SIG-M5 (cell line): ENCODE measurements at regions not wholly inside any gene's neighbourhood (a gene's known extent, or its start where the extent isn't known, plus 50 kb on each side); places are given as distances from the start of the nearest gene placed in this dataset.
A peak's percentile ranks its signal among the peaks of the same experiment; 100 is the strongest.
"Not testable (repeated sequence)": the region's sequence is repeated elsewhere in the genome, so short reads cannot be mapped to it uniquely, and the experiment has no call there.

ENCODE experiments used
- DNase-seq: peaks from one replicate; lab custom pipeline; 2025; lab: John Stamatoyannopoulos, UW

DNA sequence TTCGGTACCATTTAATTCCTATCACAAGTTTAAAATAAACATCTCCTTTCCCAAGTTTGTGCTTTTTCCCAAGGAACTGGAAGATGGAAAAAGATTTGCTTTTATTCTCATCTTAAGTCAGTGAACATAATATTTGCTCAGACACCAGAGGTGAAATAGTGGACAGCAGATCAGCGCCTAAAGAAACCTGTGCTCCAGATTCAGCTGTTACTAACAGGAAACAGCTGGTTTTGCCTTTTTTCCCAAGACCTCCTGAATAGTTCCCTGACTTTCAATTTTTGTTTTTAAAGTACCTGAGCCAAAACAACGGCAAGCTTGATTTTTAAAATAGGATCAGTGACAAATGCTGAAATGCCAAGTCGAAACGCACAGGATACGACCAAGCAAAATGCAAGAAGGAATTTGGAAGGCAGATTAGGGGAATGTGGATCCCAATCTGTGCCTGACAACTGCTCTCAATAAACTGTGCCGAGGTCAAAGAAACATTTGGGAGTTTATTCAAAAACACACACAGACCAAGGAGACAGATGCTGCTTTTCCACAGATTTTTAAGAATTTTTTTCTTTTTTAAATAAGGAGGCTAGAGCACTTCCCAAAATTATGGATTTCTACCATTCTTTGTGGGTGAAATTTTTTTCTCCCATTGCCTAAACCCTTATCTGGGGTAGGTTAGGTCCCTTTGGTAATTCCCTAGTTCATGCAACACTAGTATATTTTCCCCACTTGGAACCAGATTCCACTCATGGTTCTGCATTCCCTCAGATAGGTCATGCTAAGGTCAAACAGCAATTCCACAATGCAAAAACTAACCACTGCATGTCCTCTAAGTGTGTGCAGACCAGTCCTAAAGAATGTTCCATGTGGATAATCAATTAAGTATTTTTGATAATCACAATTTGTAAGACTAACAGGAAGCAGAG is 121.5 kb upstream of the PDE1A start:
- no peak for DNase-seq

- DNase-seq, result no peak
Observed at GRCh38 chr2:182550234-182550633, 123.4 kb upstream of the PDE1A start.

DNA sequence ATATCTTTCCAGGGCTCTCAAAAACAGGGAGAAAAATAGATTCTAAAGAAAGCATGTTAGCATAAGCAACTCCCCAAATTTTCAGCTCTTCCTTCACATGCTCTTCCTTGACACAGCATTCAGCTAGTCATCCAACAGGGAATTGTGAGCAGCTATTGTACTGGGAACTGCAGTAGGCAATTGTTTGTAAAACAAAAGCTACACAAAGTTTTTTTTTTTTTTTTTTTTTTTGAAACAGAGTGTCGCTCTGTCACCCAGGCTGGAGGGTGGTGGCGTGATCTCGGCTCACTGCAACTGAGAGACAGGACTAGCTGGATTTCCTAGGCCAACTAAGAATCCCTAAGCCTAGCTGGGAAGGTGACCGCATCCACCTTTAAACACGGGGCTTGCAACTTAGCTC is 125.4 kb upstream of the PDE1A start:
- not testable (repeated sequence) for DNase-seq

- DNase-seq, result not testable (repeated sequence)
Observed at GRCh38 chr2:182552785-182553184, 125.9 kb upstream of the PDE1A start.

DNA sequence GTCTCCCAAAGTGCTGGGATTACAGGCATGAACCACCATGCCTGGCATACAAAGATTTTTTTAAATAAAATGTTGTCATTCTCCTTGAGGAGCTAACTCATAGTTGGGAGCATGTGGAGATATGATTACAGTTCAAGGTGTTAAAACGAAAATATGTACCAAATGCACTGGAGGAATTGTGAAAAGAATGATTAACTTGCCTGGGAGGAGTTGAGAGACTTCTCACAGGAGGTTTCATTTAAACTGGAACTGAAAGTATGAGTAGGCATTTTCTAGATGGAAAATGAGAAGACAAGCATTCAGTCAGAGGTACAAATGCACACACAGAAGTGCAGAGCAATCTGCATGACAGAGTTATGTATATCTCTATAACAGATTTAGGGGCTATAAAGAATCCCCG is 126.6 kb upstream of the PDE1A start:
- DNase-seq, result peak; percentile 3

DNA sequence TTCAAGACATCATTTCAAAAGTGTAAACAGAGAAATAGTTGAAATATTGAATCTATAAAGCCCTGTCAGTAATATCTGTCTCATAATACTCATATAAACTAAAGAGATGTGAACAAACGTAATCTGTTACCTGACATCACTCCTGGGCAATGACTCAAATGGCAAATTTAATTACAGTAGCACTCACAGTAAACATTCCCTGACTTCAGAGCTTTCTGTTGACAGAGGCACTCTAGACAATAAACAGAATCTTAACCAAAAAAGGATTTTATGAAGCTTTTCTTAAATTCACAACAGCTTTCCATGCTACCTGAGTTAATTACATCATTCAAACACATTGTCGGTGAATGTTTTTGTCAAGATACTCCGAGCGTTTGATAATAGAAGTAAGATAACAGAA is 128.1 kb upstream of the PDE1A start:
- DNase-seq, result no peak

DNA sequence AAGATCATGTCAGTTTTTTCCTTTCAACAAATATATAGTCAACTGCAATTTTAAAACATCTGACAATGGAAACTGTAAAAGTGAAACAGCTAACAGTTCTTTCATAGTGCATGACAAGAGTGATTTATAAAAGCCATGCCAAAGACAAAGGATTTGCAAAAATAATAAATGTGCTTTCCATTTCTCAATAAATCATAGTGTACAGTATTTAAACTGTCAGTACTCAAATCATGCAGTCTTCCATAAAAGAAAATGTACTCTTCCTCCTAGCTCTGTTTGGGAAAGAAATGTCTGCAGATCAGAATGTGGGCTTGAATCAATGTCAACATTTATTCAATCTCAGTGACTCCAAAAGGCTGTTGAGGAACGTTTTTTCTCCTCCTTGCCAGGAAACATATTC is 131.7 kb upstream of the PDE1A start:
- DNase-seq, result no peak

DNA sequence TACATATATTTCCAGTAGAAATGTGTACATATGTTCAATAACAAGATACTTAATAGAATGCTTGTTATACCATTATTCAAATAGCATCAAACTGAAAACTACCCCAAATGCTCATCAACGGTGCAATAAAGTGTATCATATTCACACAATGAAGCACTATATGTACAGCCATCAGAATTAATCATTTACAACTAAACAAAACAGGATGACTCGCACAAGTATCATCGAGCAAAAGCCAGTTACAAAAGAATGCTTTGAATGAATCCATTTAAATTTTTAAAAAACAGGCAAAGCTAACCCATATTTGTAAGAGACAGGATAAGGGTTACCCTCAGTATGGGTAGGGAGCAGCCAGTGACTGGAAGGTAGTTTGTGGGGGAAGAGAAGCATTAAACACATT is 132.8 kb upstream of the PDE1A start:
- no peak for DNase-seq

- no peak for DNase-seq
Observed at GRCh38 chr2:182565911-182566567, 139.2 kb upstream of the PDE1A start.

GRCh38 chr2:182573553-182573952 is 142.5 kb upstream of the DNAJC10 start:
- no peak for DNase-seq

GRCh38 chr2:182577816-182578215 is 138.2 kb upstream of the DNAJC10 start:
- no peak for DNase-seq

DNA sequence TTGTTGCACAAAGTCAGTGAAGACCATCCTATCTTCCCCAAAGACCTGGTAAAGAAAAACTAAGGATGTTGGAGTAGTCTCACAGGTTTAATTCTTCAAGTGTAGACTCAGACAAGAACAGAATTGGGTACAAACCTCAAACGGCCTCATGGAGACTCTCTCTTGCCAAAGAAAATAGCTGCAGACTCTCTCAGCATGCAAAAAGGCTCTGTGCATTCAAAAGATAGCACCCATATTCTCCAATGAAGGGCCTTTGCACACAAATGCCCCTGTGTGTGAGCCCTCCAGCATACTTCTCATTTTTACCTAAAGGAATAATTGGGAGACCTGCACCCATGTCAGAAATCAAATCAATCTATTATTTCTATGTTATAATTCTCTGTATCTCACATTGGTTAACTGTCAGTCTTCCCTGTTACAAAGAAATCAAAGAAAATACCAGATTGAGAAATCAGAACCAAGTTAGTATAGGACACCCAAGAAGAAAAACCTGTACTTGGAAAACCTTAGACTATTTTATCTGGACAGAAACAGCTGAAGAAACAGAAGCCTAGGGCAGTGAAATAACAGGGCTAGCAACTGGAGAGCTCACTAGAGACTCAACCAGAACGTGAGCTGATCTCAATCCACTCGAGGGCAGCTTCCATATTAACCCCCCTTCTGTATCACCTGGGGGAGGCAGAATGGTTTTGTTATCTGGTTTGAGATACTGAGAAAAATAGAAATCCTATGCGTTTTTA is 134.7 kb upstream of the DNAJC10 start:
- DNase-seq, result no peak

- no peak for DNase-seq
Observed at GRCh38 chr2:182584462-182584861, 131.6 kb upstream of the DNAJC10 start.

- DNase-seq, result no peak
Observed at GRCh38 chr2:182585001-182585400, 131.1 kb upstream of the DNAJC10 start.

- DNase-seq, result no peak
Observed at GRCh38 chr2:182585430-182585829, 130.6 kb upstream of the DNAJC10 start.

GRCh38 chr2:182586426-182586825 is 129.6 kb upstream of the DNAJC10 start:
- no peak for DNase-seq

GRCh38 chr2:182587831-182588230 is 128.2 kb upstream of the DNAJC10 start:
- no peak for DNase-seq

GRCh38 chr2:182589121-182589520 is 126.9 kb upstream of the DNAJC10 start:
- no peak for DNase-seq

DNA sequence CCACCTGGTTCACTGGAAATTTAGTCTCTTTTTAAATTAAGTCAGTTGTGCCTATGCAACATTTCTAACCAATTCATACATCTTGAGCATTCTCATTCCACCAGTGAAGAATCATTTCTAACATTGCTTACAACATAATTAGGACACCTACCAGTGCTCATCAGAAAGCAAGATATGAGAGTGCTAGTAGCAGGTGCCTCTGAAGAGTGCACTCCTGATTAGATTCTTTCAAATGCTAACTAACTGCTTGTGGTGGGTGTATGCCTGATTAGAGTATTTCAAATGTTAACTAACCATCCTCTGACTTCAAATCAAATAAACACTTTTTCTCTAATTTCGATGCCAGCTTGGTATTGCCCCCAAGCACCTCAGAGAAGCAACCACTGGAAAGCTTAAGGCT is 124.3 kb upstream of the DNAJC10 start:
- no peak for DNase-seq

DNA sequence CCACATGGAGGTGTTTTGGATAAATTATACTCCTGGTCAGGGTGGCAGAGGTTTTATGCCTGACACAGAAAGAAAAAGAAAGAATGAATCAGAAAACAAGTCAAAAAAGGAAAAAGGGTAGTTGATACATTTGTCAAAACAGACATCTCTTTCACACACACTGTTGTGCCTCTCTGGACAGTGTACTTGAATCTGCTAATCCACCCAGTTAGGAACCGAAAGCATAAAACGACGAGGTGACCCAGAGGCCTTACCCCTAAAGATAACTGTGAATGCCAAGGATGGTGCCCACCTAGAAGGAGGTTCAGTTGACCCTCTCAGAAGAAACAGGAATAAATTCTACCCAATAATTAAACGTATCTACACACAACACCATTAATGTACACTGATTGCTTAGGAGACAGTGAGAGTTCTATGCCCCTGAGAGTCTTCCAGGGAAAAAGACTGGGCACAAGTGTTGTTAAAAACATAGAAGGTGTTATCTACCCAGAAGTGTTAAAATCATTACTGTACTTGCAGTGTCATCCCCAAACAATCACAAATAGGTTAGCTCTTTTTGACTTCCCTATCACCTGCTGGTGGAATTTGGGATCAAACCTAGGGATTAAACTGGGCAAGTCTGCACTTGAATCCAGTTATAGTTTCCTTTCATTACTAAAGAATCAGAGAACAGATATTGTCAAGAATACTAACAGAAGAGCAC is 123.2 kb upstream of the DNAJC10 start:
- no peak for DNase-seq

DNA sequence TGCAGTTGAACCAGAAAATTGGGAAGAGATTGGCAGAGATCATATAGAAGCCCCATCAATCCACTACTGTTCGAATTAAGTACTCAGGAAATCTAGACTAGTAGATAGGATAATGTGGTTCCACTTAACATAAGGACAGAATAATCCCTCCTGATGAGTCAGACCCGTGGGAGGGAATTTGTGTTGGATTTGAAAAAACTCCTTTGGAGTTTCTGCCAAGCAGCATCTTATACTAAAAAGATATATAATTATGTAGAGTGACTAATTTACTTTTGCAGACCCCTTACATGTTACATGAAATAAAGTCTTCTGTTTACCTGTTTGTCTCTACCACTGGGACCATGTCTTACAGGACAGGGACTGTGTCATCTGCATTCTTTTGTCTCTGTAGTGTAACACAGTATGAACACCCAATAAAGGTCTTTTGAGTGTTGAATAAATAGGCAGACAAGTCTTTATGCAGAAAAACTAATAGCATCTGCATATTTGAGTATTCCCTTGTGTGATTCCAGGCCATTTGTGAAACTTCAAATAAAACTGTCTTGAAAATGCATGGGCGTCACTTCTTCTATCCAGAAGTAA is 122.6 kb upstream of the DNAJC10 start:
- no peak for DNase-seq

DNA sequence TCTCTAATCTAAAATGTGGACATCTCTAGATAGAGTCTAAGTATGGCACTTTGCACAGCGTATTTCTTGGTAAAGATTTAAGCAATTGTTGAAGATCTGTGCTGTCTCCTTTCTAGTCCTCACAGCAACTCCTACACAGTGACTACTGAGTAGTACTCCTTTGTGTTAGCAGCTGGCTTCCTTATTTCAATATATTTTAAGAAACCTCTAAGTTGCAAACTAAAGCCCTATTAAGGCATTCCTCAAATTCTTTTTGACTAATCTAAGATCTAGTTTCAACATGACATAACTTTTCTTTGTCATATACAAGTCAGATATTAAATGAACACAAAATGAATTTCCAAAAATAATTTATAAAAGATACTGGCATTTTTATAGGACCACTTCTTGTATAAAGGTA is 121.8 kb upstream of the DNAJC10 start:
- no peak for DNase-seq
